A549 (cell line): ENCODE measurements at regions not wholly inside any gene's neighbourhood (a gene's known extent, or its start where the extent isn't known, plus 50 kb on each side); places are given as distances from the start of the nearest gene placed in this dataset.

Experiments
- JUN ChIP-seq, 2 experiments: fragments of >200 bp; sonication (Bioruptor Twin); formaldehyde crosslinking; IDR thresholded peaks; 2 replicates in 1 of 2; 3 replicates in 1 of 2; pipeline ENCODE4 v1.6.1; 2016 to 2017
- RAD21 ChIP-seq, 2 experiments: fragments of >200 bp in 1 of 2; sonication (Bioruptor Twin) in 1 of 2; formaldehyde crosslinking in 1 of 2; IDR thresholded peaks in 1 of 2; conservative IDR thresholded peaks in 1 of 2; 2 replicates in 1 of 2; 3 replicates in 1 of 2; pipeline ENCODE4 v1.6.1; 2012 to 2018; ENCODE audit warnings: inconsistent platforms in 1 of 2
- ZFP36 ChIP-seq: fragments of 450-650 bp; IDR thresholded peaks from 2 replicates; pipeline ENCODE4 v1.6.1; 2014; ENCODE audit warnings: borderline replicate concordance; ENCODE audit not compliant: partially characterized antibody
- TF ChIP-seq, protein P1 (sequence below): fragments of >200 bp; sonication (Bioruptor Twin); formaldehyde crosslinking; IDR thresholded peaks from 3 replicates; pipeline ENCODE4 v1.5.1; 2016

DNA sequence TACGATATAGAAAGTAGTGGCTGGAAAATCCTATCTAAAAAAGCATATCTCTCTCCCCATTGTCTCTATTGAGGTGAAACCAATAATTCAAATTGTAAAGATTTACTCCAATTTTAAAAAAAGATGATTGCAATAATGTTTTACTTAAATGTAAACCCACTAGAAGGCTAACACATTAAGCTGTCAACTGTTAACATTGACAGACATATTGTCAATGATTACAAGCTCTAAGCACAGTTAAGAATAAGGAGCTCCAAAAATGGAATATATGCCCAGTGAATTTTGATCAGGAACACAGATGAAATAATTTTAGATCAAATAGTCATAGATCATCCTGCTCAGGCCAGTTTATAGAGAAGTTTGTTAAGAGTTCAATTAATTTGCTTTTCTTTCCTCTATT lies 123.6 kb upstream of the NETO1 start:
- TF ChIP-seq, protein P1, sequence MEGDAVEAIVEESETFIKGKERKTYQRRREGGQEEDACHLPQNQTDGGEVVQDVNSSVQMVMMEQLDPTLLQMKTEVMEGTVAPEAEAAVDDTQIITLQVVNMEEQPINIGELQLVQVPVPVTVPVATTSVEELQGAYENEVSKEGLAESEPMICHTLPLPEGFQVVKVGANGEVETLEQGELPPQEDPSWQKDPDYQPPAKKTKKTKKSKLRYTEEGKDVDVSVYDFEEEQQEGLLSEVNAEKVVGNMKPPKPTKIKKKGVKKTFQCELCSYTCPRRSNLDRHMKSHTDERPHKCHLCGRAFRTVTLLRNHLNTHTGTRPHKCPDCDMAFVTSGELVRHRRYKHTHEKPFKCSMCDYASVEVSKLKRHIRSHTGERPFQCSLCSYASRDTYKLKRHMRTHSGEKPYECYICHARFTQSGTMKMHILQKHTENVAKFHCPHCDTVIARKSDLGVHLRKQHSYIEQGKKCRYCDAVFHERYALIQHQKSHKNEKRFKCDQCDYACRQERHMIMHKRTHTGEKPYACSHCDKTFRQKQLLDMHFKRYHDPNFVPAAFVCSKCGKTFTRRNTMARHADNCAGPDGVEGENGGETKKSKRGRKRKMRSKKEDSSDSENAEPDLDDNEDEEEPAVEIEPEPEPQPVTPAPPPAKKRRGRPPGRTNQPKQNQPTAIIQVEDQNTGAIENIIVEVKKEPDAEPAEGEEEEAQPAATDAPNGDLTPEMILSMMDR: no peak
- TF ChIP-seq JUN (IDR thresholded peaks at IDR 0.05): no peak
- TF ChIP-seq RAD21 (conservative IDR thresholded peaks at IDR 0.05 in 1 of 2, IDR thresholded peaks at IDR 0.05 in 1 of 2): no peak
- no peak for TF ChIP-seq ZFP36
